ENCODE measurements at regions not wholly inside any gene's neighbourhood (a gene's known extent, or its start where the extent isn't known, plus 50 kb on each side); places are given as distances from the start of the nearest gene placed in this dataset.

DNA sequence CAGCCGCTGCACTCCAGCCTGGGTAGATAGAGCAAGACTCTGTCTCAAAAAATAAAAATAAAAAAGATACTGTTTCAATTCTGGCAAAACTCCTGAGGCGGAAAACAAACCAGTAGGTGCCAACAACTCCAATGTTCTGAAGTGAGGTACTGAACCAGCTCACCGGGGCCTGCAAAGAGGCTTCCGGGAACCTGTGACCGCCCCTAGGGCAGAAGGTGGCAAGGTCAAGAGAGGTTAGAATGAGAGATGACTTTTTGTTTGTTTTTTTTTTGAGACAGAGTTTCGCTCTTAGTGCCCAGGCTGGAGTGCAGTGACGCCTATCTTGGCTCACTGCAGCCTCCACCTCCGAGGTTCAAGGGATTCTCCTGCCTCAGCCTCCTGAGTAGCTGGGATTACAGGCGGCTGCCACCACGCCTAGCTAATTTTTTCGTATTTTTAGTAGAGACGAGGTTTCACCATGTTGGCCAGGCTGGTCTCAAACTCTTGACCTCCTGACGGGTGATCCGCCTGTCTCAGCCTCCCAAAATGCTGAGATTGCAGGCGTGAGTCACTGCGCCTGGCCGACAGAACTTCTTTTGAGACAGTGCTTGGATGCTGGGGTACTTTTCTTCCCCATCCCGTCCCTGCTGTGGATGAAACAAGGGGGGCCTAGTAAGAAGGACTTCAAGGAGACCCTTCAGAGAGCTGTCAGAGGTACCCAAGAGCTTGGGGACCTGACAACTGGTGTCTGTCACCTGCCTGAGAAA is 91.9 kb upstream of the SLC25A33 start:
- no peak for DNase-seq (ENCODE audit: low read depth)
- no peak overlapping the region for H3K4me3 ChIP-seq (replicated peaks; ENCODE audit: low read depth, low read length)
- TF ChIP-seq, protein P1, sequence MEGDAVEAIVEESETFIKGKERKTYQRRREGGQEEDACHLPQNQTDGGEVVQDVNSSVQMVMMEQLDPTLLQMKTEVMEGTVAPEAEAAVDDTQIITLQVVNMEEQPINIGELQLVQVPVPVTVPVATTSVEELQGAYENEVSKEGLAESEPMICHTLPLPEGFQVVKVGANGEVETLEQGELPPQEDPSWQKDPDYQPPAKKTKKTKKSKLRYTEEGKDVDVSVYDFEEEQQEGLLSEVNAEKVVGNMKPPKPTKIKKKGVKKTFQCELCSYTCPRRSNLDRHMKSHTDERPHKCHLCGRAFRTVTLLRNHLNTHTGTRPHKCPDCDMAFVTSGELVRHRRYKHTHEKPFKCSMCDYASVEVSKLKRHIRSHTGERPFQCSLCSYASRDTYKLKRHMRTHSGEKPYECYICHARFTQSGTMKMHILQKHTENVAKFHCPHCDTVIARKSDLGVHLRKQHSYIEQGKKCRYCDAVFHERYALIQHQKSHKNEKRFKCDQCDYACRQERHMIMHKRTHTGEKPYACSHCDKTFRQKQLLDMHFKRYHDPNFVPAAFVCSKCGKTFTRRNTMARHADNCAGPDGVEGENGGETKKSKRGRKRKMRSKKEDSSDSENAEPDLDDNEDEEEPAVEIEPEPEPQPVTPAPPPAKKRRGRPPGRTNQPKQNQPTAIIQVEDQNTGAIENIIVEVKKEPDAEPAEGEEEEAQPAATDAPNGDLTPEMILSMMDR (IDR thresholded peaks at IDR 0.05; ENCODE audit: low read length, missing control alignments): no peak

DNA sequence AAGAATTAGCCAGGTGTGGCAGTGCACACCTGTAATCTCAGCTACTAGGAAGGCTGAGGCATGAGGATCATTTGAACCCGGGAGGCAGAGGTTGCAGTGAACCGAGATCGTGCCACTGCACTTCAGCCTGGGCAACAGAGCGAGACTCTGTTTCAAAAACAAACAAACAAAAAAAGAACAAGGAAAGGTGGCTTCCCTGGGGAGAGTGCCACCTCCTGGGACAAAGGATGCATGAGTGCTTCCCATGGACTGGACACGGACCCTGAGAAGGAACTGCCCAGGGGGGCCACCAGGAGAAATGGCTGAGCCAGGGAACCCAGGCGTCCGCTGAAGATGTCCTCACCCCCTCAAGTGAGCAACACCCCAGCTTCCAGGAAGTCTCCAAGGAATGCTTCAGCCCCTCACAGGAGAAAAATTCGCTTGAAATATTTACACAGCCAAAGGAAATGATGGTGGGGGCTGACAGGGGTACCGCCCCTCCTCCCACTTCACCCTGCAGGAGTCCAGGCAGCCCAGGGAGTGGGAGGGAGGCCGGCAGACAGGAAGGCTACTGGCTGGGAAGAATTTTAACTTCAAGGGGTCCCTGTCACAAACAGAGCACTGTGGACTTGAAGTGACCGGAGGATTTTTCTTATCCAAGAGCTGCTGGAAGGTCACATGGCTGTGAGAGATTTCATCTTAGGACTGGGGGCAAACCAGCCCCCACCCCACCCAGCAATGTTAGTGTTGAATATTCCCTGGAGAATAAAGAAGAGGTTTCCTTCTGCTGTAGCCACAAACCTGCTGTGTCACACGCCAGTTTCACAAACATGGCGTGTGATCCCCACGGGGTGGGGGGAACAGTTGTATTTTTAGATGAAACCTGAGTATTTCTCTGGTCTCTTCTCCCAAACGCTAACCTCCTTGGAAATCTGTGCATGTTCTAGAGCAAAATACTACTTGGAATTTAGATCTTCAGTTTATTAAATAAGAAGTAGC is 90.8 kb upstream of the SLC25A33 start:
- H3K4me3 ChIP-seq (replicated peaks; ENCODE audit: low read depth, low read length): no peak overlapping the region
- no peak for DNase-seq (ENCODE audit: low read depth)
- TF ChIP-seq, protein P1 (IDR thresholded peaks at IDR 0.05; ENCODE audit: low read length, missing control alignments): peak; percentile 17

GRCh38 chr1:9449110-9449627 is 90.1 kb upstream of the SLC25A33 start:
- H3K4me3 ChIP-seq (replicated peaks; ENCODE audit: low read depth, low read length): no peak overlapping the region
- TF ChIP-seq, protein P1 (IDR thresholded peaks at IDR 0.05; ENCODE audit: low read length, missing control alignments): no peak
- DNase-seq (ENCODE audit: low read depth): peak; percentile 43

DNA sequence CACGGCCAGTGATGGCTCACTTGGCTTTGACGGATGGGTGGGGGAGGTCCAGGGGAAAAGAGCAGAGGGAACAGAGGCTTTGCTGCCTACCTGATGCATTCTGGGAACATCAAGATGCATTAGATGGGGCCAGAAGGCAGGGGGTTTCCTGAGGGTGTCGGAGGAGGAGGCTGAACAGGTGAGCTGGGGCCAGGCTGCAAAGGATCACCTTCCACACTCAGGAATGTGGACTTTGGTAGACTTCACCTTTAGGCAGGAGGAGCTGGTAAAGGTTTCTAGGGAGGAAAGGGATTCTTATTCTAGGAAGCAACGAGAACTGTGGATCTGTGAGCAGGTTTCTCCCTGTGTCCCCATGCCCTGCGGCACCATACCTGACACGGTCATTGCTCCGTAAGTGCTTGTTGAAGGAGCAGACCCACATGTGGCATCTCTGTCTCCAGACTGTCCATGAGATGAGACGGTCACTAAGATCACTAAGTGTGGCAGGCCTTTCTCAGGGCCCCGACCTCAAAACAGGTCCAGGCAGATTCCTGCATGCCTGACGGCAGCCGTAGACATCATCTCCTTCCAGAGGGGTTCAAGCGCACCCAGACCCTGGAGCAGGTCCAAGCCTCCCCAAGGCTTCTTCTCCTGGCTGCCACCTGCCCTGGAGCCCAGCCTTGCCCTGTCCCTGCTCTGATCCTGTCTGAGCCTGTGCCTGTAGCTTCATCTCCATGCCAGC is 89.1 kb upstream of the SLC25A33 start:
- no peak overlapping the region for H3K4me3 ChIP-seq (replicated peaks; ENCODE audit: low read depth, low read length)
- TF ChIP-seq, protein P1 (IDR thresholded peaks at IDR 0.05; ENCODE audit: low read length, missing control alignments): no peak
- no peak for DNase-seq (ENCODE audit: low read depth)

- no peak for DNase-seq (ENCODE audit: low read depth)
- TF ChIP-seq, protein P1 (IDR thresholded peaks at IDR 0.05; ENCODE audit: low read length, missing control alignments): no peak
- H3K4me3 ChIP-seq (replicated peaks; ENCODE audit: low read depth, low read length): no peak overlapping the region
These were observed 88.2 kb upstream of the SLC25A33 start for GRCh38 chr1:9451081-9451480.

GRCh38 chr1:9452516-9453140 is 86.6 kb upstream of the SLC25A33 start:
- no peak overlapping the region for H3K4me3 ChIP-seq (replicated peaks; ENCODE audit: low read depth, low read length)
- no peak for DNase-seq (ENCODE audit: low read depth)
- TF ChIP-seq, protein P1 (IDR thresholded peaks at IDR 0.05; ENCODE audit: low read length, missing control alignments): no peak
